Gastroesophageal sphincter (tissue), 4 donors: ENCODE measurements at regions not wholly inside any gene's neighbourhood (a gene's known extent, or its start where the extent isn't known, plus 50 kb on each side); places are given as distances from the start of the nearest gene placed in this dataset.

Source experiments
- ATAC-seq: fragments of 150-250 bp; one replicate; pipeline ENCODE4 v1.9.1; 2016; ENCODE audit warnings: mild to moderate bottlenecking, moderate library complexity
- H3K27ac ChIP-seq, 4 donors: fragments of 200-600 bp; sonication (generic) in 3 of 4; 1 replicate in 3 of 4; 2 replicates in 1 of 4; pipeline ENCODE4 v1.5.1; 2016 to 2019
- H3K27me3 ChIP-seq: fragments of 200-600 bp; sonication (generic); one replicate; pipeline ENCODE4 v1.5.1; 2019
- H3K36me3 ChIP-seq, 2 donors: fragments of 200-600 bp; sonication (generic); one replicate each; pipeline ENCODE4 v1.5.1; 2019; ENCODE audit warnings: control low read depth in 1 of 2
- H3K4me1 ChIP-seq, 3 donors: fragments of 200-600 bp; sonication (generic); 1 replicate in 2 of 3; 2 replicates in 1 of 3; pipeline ENCODE4 v1.5.1; 2016 to 2019; ENCODE audit warnings: control low read depth in 2 of 3
- H3K4me3 ChIP-seq, 2 donors: fragments of 200-600 bp; sonication (generic); one replicate each; pipeline ENCODE4 v1.5.1; 2019; ENCODE audit warnings: mild to moderate bottlenecking in 1 of 2, moderate library complexity in 1 of 2
- H3K9me3 ChIP-seq, 3 donors: fragments of 200-600 bp; sonication (generic); one replicate each; pipeline ENCODE4 v1.5.1; 2017 to 2019; ENCODE audit warnings: control low read depth in 2 of 3
- CTCF ChIP-seq, 4 experiments: fragments of 200-600 bp in 2 of 4; fragments of 450-650 bp in 2 of 4; sonication (generic) in 1 of 4; IDR thresholded peaks; one replicate each; pipeline ENCODE4 v1.5.1; 2017 to 2019; ENCODE audit warnings: antibody characterized with exemption in 4 of 4, mild to moderate bottlenecking in 2 of 4, moderate library complexity in 2 of 4
- EP300 ChIP-seq: sonication (generic); formaldehyde crosslinking; IDR thresholded peaks from one replicate; pipeline ENCODE4 v1.6.1; 2017; ENCODE audit warnings: antibody characterized with exemption, mild to moderate bottlenecking
- POLR2A ChIP-seq, 2 donors: fragments of 450-650 bp; IDR thresholded peaks; one replicate each; pipeline ENCODE4 v1.6.1; 2017; ENCODE audit warnings: antibody characterized with exemption in 2 of 2, mild to moderate bottlenecking in 2 of 2, moderate library complexity in 1 of 2
- POLR2AphosphoS5 ChIP-seq: sonication (generic); formaldehyde crosslinking; IDR thresholded peaks from one replicate; pipeline ENCODE4 v1.6.1; 2017; ENCODE audit warnings: antibody characterized with exemption
- WGBS, 2 donors: methylation state at CpG; one replicate each; pipeline ENCODE4 v1.1.5; 2018; ENCODE audit warnings: low coverage in 1 of 2; 5-methylcytosine and 5-hydroxymethylcytosine counted together

GRCh38 chr2:6692056-6692455, 173.7 kb downstream of the CMPK2 start:
- H3K4me3 ChIP-seq, result no peak overlapping the region

GRCh38 chr2:6692819-6693218, 172.9 kb downstream of the CMPK2 start:
- no peaks in the 10 kb centered on the region for H3K9me3 ChIP-seq
- H3K4me3 ChIP-seq, result no peak overlapping the region
- no peak overlapping the region for H3K27ac ChIP-seq
- H3K27me3 ChIP-seq, result no peaks in the 10 kb centered on the region
- no peaks in the 10 kb centered on the region for H3K36me3 ChIP-seq
- no peak for TF ChIP-seq CTCF (IDR thresholded peaks at IDR 0.05)
- TF ChIP-seq EP300, result no peak
- TF ChIP-seq POLR2A (IDR thresholded peaks at IDR 0.05), result no peak
- TF ChIP-seq POLR2AphosphoS5, result no peak
- ATAC-seq, result no peak
- H3K4me1 ChIP-seq, result no peaks in the 10 kb centered on the region
- WGBS, 2 donors, result 40 to 56% methylated on average over 1 of the region's 1 CpG

More at GRCh38 chr2:6692056-6692455, 173.7 kb downstream of the CMPK2 start:
- Histone ChIP-seq H3K27ac (no peak overlapping the region), H3K9me3 (peaks cover 0 to 2% (median 0%) of the 10 kb centered on the region in 3 donors), H3K27me3 (no peaks in the 10 kb centered on the region), H3K36me3 (no peaks in the 10 kb centered on the region), H3K4me1 (no peaks in the 10 kb centered on the region)
- TF ChIP-seq EP300, result no peak
- no peak for TF ChIP-seq POLR2AphosphoS5
- TF ChIP-seq POLR2A (IDR thresholded peaks at IDR 0.05), result no peak
- ATAC-seq, result no peak
- WGBS, 2 donors, result 19 to 56% methylated on average over 4 to 5 of the region's 5 CpGs

- 65 to 67% methylated on average over 6 of the region's 6 CpGs for WGBS, 2 donors
- Histone ChIP-seq H3K4me1 (no peaks in the 10 kb centered on the region), H3K4me3 (no peak overlapping the region), H3K27ac (no peak overlapping the region), H3K9me3 (no peaks in the 10 kb centered on the region), H3K27me3 (no peaks in the 10 kb centered on the region), H3K36me3 (no peaks in the 10 kb centered on the region)
- TF ChIP-seq POLR2AphosphoS5 (no peak), CTCF (IDR thresholded peaks at IDR 0.05) (no peak), EP300 (no peak), POLR2A (IDR thresholded peaks at IDR 0.05) (no peak)
- ATAC-seq, result no peak
These were observed 171.2 kb downstream of the CMPK2 start for GRCh38 chr2:6694555-6694954.

- ATAC-seq, result no peak
- Histone ChIP-seq H3K36me3 (no peaks in the 10 kb centered on the region), H3K9me3 (peaks cover 0 to 11% (median 0%) of the 10 kb centered on the region in 3 donors), H3K4me1 (no peaks in the 10 kb centered on the region), H3K27ac (no peak overlapping the region), H3K4me3 (no peak overlapping the region), H3K27me3 (no peaks in the 10 kb centered on the region)
- TF ChIP-seq EP300 (no peak), POLR2A (IDR thresholded peaks at IDR 0.05) (no peak), CTCF (IDR thresholded peaks at IDR 0.05) (no peak), POLR2AphosphoS5 (no peak)
- WGBS, 2 donors, result 58 to 59% methylated on average over 6 of the region's 6 CpGs
These were observed 165.4 kb downstream of the CMPK2 start for GRCh38 chr2:6700335-6700734.

GRCh38 chr2:6704077-6704476, 161.6 kb downstream of the CMPK2 start:
- 95 to 100% methylated on average over 1 of the region's 1 CpG for WGBS, 2 donors
- ATAC-seq, result no peak
- no peak for TF ChIP-seq POLR2A (IDR thresholded peaks at IDR 0.05)
- no peak for TF ChIP-seq POLR2AphosphoS5
- no peak for TF ChIP-seq EP300
- TF ChIP-seq CTCF (IDR thresholded peaks at IDR 0.05), result no peak

More at GRCh38 chr2:6704077-6704476, 161.6 kb downstream of the CMPK2 start:
- H3K4me3 ChIP-seq, result no peak overlapping the region
- H3K9me3 ChIP-seq, result peaks cover 0 to 11% (median 0%) of the 10 kb centered on the region in 3 donors
- no peak overlapping the region for H3K27ac ChIP-seq
- H3K4me1 ChIP-seq, result no peaks in the 10 kb centered on the region
- H3K27me3 ChIP-seq, result no peaks in the 10 kb centered on the region
- no peaks in the 10 kb centered on the region for H3K36me3 ChIP-seq
